ENCODE measurements at regions not wholly inside any gene's neighbourhood (a gene's known extent, or its start where the extent isn't known, plus 50 kb on each side); places are given as distances from the start of the nearest gene placed in this dataset.

DNA sequence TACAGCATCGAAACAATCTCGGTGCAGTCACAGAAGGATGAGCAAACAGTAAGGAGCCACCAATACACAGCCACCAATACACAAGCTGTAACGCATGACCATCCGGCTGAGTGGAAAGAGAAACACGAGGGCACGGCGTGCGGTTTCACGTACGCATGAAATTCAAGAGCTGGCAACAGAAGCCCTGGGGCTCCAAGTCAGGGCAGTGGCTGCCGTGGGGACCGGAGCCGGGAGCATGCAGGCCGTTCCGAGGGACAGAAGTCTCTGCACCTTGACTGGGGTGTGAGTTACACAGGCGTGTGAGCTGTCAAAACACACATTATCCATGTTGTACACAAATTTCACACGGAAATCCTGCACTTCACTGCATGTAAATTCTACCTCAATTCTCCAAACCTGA is 50.6 kb upstream of the METRNL start:
- no peak for TF ChIP-seq ZSCAN29 (IDR thresholded peaks at IDR 0.05)
- no peak for TF ChIP-seq TAF1 (IDR thresholded peaks at IDR 0.05; ENCODE audit: control insufficient read depth, extremely low read depth, insufficient read depth, low read length, severe bottlenecking)
- TF ChIP-seq, protein P1, sequence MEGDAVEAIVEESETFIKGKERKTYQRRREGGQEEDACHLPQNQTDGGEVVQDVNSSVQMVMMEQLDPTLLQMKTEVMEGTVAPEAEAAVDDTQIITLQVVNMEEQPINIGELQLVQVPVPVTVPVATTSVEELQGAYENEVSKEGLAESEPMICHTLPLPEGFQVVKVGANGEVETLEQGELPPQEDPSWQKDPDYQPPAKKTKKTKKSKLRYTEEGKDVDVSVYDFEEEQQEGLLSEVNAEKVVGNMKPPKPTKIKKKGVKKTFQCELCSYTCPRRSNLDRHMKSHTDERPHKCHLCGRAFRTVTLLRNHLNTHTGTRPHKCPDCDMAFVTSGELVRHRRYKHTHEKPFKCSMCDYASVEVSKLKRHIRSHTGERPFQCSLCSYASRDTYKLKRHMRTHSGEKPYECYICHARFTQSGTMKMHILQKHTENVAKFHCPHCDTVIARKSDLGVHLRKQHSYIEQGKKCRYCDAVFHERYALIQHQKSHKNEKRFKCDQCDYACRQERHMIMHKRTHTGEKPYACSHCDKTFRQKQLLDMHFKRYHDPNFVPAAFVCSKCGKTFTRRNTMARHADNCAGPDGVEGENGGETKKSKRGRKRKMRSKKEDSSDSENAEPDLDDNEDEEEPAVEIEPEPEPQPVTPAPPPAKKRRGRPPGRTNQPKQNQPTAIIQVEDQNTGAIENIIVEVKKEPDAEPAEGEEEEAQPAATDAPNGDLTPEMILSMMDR (IDR thresholded peaks at IDR 0.05 in 2 of 3, conservative IDR thresholded peaks at IDR 0.05 in 1 of 3; ENCODE audit: insufficient read depth in 2 of 3, low read depth in 1 of 3, low read length in 3 of 3): no peak
- TF ChIP-seq SMAD4 (CRISPR knock-in tag; conservative IDR thresholded peaks at IDR 0.05): no peak
- TF ChIP-seq, protein P2, sequence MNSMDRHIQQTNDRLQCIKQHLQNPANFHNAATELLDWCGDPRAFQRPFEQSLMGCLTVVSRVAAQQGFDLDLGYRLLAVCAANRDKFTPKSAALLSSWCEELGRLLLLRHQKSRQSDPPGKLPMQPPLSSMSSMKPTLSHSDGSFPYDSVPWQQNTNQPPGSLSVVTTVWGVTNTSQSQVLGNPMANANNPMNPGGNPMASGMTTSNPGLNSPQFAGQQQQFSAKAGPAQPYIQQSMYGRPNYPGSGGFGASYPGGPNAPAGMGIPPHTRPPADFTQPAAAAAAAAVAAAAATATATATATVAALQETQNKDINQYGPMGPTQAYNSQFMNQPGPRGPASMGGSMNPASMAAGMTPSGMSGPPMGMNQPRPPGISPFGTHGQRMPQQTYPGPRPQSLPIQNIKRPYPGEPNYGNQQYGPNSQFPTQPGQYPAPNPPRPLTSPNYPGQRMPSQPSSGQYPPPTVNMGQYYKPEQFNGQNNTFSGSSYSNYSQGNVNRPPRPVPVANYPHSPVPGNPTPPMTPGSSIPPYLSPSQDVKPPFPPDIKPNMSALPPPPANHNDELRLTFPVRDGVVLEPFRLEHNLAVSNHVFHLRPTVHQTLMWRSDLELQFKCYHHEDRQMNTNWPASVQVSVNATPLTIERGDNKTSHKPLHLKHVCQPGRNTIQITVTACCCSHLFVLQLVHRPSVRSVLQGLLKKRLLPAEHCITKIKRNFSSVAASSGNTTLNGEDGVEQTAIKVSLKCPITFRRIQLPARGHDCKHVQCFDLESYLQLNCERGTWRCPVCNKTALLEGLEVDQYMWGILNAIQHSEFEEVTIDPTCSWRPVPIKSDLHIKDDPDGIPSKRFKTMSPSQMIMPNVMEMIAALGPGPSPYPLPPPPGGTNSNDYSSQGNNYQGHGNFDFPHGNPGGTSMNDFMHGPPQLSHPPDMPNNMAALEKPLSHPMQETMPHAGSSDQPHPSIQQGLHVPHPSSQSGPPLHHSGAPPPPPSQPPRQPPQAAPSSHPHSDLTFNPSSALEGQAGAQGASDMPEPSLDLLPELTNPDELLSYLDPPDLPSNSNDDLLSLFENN (IDR thresholded peaks at IDR 0.05; ENCODE audit: low read depth in 2 of 2, low read length in 2 of 2): no peak
- TF ChIP-seq ESRRA (IDR thresholded peaks at IDR 0.05; ENCODE audit: borderline replicate concordance, low read depth): no peak
- TF ChIP-seq NFIX (CRISPR knock-in tag; IDR thresholded peaks at IDR 0.05; ENCODE audit: low read depth): no peak
- no peak for TF ChIP-seq ZFP91 (CRISPR knock-in tag; IDR thresholded peaks at IDR 0.05)
- TF ChIP-seq SPI1 (IDR thresholded peaks at IDR 0.05; ENCODE audit: borderline replicate concordance, low read depth, low read length): no peak
- no peak for TF ChIP-seq PHB2 (IDR thresholded peaks at IDR 0.05; ENCODE audit: low read depth)
- TF ChIP-seq, protein P3, sequence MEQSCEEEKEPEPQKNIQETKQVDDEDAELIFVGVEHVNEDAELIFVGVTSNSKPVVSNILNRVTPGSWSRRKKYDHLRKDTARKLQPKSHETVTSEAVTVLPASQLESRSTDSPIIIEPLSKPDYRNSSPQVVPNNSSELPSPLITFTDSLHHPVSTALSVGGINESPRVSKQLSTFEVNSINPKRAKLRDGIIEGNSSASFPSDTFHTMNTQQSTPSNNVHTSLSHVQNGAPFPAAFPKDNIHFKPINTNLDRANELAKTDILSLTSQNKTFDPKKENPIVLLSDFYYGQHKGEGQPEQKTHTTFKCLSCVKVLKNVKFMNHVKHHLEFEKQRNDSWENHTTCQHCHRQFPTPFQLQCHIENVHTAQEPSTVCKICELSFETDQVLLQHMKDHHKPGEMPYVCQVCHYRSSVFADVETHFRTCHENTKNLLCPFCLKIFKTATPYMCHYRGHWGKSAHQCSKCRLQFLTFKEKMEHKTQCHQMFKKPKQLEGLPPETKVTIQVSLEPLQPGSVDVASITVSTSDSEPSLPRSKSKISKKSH (CRISPR knock-in tag; IDR thresholded peaks at IDR 0.05): no peak
- TF ChIP-seq SMC3 (conservative IDR thresholded peaks at IDR 0.05; ENCODE audit: insufficient read depth, low read depth, low read length): no peak
- TF ChIP-seq MYNN (IDR thresholded peaks at IDR 0.05): no peak
- TF ChIP-seq MYNN (CRISPR knock-in tag; IDR thresholded peaks at IDR 0.05): no peak
- no peak for TF ChIP-seq SETDB1 (IDR thresholded peaks at IDR 0.05; ENCODE audit: low read length)

Measured in K562 (cell line).